C1 segment of cervical spinal cord (tissue), 14 donors: ENCODE measurements at regions not wholly inside any gene's neighbourhood (a gene's known extent, or its start where the extent isn't known, plus 50 kb on each side); places are given as distances from the start of the nearest gene placed in this dataset.

ENCODE experiments used
- DNase-seq, 14 donors: peaks; one replicate each; lab custom pipeline; 2025; lab: John Stamatoyannopoulos, UW

- DNase-seq = no peak
These were observed 144.1 kb upstream of the PTCHD4 start for GRCh38 chr6:48255094-48255493.

- no peak for DNase-seq
These were observed 138.1 kb upstream of the PTCHD4 start for GRCh38 chr6:48249071-48249470.

- no peak for DNase-seq
These were observed 132.1 kb upstream of the PTCHD4 start for GRCh38 chr6:48243071-48243470.

GRCh38 chr6:48240287-48240686 lies 129.3 kb upstream of the PTCHD4 start:
- DNase-seq = no peak

- DNase-seq = no peak
These were observed 125.4 kb upstream of the PTCHD4 start for GRCh38 chr6:48236375-48236774.

GRCh38 chr6:48233063-48233462 lies 122.1 kb upstream of the PTCHD4 start:
- DNase-seq = no peak

GRCh38 chr6:48229841-48230240 lies 118.8 kb upstream of the PTCHD4 start:
- no peak for DNase-seq

- DNase-seq = no peak
These were observed 111.2 kb upstream of the PTCHD4 start for GRCh38 chr6:48222241-48222640.

- DNase-seq = no peak
These were observed 102.2 kb upstream of the PTCHD4 start for GRCh38 chr6:48213076-48213788.

GRCh38 chr6:48212501-48212900 lies 101.5 kb upstream of the PTCHD4 start:
- no peak for DNase-seq

GRCh38 chr6:48206091-48206490 lies 95.1 kb upstream of the PTCHD4 start:
- no peak for DNase-seq

- DNase-seq = no peak
These were observed 89.9 kb upstream of the PTCHD4 start for GRCh38 chr6:48200869-48201390.

GRCh38 chr6:48199499-48199898 lies 88.5 kb upstream of the PTCHD4 start:
- no peak for DNase-seq

GRCh38 chr6:48197941-48198340 lies 86.9 kb upstream of the PTCHD4 start:
- DNase-seq = no peak

- no peak for DNase-seq
These were observed 83.7 kb upstream of the PTCHD4 start for GRCh38 chr6:48194596-48195295.

GRCh38 chr6:48188158-48188557 lies 77.2 kb upstream of the PTCHD4 start:
- DNase-seq = no peak

- no peak for DNase-seq
These were observed 75.7 kb upstream of the PTCHD4 start for GRCh38 chr6:48186746-48187145.

- DNase-seq = no peak
These were observed 73.7 kb upstream of the PTCHD4 start for GRCh38 chr6:48184648-48185047.

GRCh38 chr6:48183811-48184605 lies 73.0 kb upstream of the PTCHD4 start:
- no peak for DNase-seq

GRCh38 chr6:48183178-48183577 lies 72.2 kb upstream of the PTCHD4 start:
- DNase-seq = no peak

- no peak for DNase-seq
These were observed 67.7 kb upstream of the PTCHD4 start for GRCh38 chr6:48178700-48179099.

GRCh38 chr6:48177786-48178185 lies 66.8 kb upstream of the PTCHD4 start:
- no peak for DNase-seq
